ENCODE measurements at regions not wholly inside any gene's neighbourhood (a gene's known extent, or its start where the extent isn't known, plus 50 kb on each side); places are given as distances from the start of the nearest gene placed in this dataset.

DNA sequence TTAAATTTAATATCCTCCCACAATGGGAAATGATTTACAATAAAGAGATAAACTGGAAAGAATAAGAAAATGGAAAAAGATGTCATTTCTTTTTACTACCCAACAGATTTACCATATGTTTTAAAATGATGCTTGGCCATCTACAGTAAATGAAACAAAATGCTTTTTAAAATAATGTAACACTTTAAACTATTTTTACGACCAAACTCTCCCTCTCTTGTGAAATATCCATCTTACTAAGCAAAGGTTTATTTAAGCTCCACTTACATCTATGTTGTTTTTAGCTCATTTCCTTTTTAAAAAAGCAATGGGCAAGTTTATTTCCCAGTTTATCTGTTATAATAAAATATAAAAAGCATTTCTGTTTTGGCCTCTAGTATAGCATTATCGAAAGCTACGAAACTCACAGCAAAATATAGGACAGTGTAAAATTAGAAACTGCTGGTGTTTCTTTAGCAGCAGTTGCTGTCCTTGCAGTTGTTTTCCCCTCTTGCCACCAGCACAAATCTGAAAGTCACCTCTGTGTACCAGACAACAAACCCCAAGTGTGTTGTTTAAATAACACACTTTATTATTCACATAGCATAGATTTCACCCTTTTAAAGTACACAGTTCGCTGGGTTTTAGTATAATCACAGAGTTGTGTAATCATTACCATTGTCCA, 195.1 kb downstream of the CDRT15L2 start:
- Histone ChIP-seq H3K27ac (ENCODE audit: insufficient read depth, low read length) (no peak overlapping the region), H3K79me2 (ENCODE audit: control insufficient read depth, insufficient read depth, low read length) (no peaks in the 10 kb centered on the region), H3K27me3 (ENCODE audit: control insufficient read depth, insufficient read depth, low read length) (no peaks in the 10 kb centered on the region), H3K9me3 (ENCODE audit: control insufficient read depth, insufficient read depth, low read depth, low read length) (no peaks in the 10 kb centered on the region), H2AFZ (ENCODE audit: low read length) (no peak overlapping the region), H3K4me3 (replicated peaks in 1 of 4; ENCODE audit: control extremely low read depth in 1 of 4, insufficient read depth in 1 of 4, low read depth in 3 of 4, low read length in 4 of 4) (no peak overlapping the region), H3K4me1 (ENCODE audit: control insufficient read depth, extremely low read depth, insufficient read depth, low read length) (no peaks in the 10 kb centered on the region), H3K9ac (ENCODE audit: insufficient read depth, low read length) (no peak overlapping the region), H3K4me2 (ENCODE audit: extremely low read depth, insufficient read depth, low read length) (no peak overlapping the region), H3K36me3 (ENCODE audit: control insufficient read depth, insufficient read depth, low read length) (no peaks in the 10 kb centered on the region), H4K20me1 (ENCODE audit: control insufficient read depth, extremely low read depth, insufficient read depth, low read length) (no peaks in the 10 kb centered on the region)
- TF ChIP-seq EZH2 (IDR thresholded peaks at IDR 0.05; ENCODE audit: low read length, missing control alignments), result no peak
- TF ChIP-seq, protein P1, sequence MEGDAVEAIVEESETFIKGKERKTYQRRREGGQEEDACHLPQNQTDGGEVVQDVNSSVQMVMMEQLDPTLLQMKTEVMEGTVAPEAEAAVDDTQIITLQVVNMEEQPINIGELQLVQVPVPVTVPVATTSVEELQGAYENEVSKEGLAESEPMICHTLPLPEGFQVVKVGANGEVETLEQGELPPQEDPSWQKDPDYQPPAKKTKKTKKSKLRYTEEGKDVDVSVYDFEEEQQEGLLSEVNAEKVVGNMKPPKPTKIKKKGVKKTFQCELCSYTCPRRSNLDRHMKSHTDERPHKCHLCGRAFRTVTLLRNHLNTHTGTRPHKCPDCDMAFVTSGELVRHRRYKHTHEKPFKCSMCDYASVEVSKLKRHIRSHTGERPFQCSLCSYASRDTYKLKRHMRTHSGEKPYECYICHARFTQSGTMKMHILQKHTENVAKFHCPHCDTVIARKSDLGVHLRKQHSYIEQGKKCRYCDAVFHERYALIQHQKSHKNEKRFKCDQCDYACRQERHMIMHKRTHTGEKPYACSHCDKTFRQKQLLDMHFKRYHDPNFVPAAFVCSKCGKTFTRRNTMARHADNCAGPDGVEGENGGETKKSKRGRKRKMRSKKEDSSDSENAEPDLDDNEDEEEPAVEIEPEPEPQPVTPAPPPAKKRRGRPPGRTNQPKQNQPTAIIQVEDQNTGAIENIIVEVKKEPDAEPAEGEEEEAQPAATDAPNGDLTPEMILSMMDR (conservative IDR thresholded peaks at IDR 0.05 in 1 of 2, IDR thresholded peaks at IDR 0.05 in 1 of 2; ENCODE audit: low read depth in 1 of 2, low read length in 2 of 2), result no peak
- DNase-seq (ENCODE audit: low read depth in 2 of 2), result no peak

DNA sequence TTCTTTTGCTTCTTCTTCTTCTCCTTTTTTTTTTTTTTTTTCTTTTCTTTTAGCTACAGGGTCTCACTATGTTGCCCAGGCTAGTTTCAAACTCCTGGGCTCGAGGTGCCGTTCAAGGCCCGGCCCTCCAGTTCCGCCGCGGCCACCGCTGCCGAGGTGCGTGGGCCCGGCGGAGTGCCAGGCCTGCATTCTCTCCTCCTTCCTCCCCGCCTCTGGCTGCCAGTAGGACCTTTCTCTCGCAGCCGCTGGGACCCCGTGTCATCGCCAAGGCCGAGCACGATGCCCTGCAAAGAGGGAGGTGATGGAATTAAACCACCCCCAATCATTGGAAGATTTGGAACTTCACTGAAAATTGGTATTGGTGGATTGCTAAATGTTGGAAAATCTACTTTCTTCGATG, 195.8 kb downstream of the CDRT15L2 start:
- no peak overlapping the region for H3K27ac ChIP-seq (ENCODE audit: insufficient read depth, low read length)
- H3K36me3 ChIP-seq (ENCODE audit: control insufficient read depth, insufficient read depth, low read length), result no peaks in the 10 kb centered on the region
- no peak for TF ChIP-seq EZH2 (IDR thresholded peaks at IDR 0.05; ENCODE audit: low read length, missing control alignments)
- TF ChIP-seq, protein P1 (conservative IDR thresholded peaks at IDR 0.05 in 1 of 2, IDR thresholded peaks at IDR 0.05 in 1 of 2; ENCODE audit: low read depth in 1 of 2, low read length in 2 of 2), result no peak
- H3K79me2 ChIP-seq (ENCODE audit: control insufficient read depth, insufficient read depth, low read length), result no peaks in the 10 kb centered on the region
- no peaks in the 10 kb centered on the region for H3K4me1 ChIP-seq (ENCODE audit: control insufficient read depth, extremely low read depth, insufficient read depth, low read length)
- no peak overlapping the region for H2AFZ ChIP-seq (ENCODE audit: low read length)
- DNase-seq (ENCODE audit: low read depth in 2 of 2), result no peak
- no peak overlapping the region for H3K9ac ChIP-seq (ENCODE audit: insufficient read depth, low read length)
- no peak overlapping the region for H3K4me2 ChIP-seq (ENCODE audit: extremely low read depth, insufficient read depth, low read length)
- no peaks in the 10 kb centered on the region for H3K9me3 ChIP-seq (ENCODE audit: control insufficient read depth, insufficient read depth, low read depth, low read length)
- no peaks in the 10 kb centered on the region for H4K20me1 ChIP-seq (ENCODE audit: control insufficient read depth, extremely low read depth, insufficient read depth, low read length)
- no peak overlapping the region for H3K4me3 ChIP-seq (replicated peaks in 1 of 4; ENCODE audit: control extremely low read depth in 1 of 4, insufficient read depth in 1 of 4, low read depth in 3 of 4, low read length in 4 of 4)
- no peaks in the 10 kb centered on the region for H3K27me3 ChIP-seq (ENCODE audit: control insufficient read depth, insufficient read depth, low read length)

- Histone ChIP-seq H3K9ac (ENCODE audit: insufficient read depth, low read length) (no peak overlapping the region), H3K27me3 (ENCODE audit: control insufficient read depth, insufficient read depth, low read length) (no peaks in the 10 kb centered on the region), H3K4me3 (replicated peaks in 1 of 4; ENCODE audit: control extremely low read depth in 1 of 4, insufficient read depth in 1 of 4, low read depth in 3 of 4, low read length in 4 of 4) (no peak overlapping the region), H3K79me2 (ENCODE audit: control insufficient read depth, insufficient read depth, low read length) (no peaks in the 10 kb centered on the region), H2AFZ (ENCODE audit: low read length) (no peak overlapping the region), H3K4me1 (ENCODE audit: control insufficient read depth, extremely low read depth, insufficient read depth, low read length) (no peaks in the 10 kb centered on the region), H3K36me3 (ENCODE audit: control insufficient read depth, insufficient read depth, low read length) (no peaks in the 10 kb centered on the region), H3K9me3 (ENCODE audit: control insufficient read depth, insufficient read depth, low read depth, low read length) (no peaks in the 10 kb centered on the region), H3K4me2 (ENCODE audit: extremely low read depth, insufficient read depth, low read length) (no peak overlapping the region), H4K20me1 (ENCODE audit: control insufficient read depth, extremely low read depth, insufficient read depth, low read length) (no peaks in the 10 kb centered on the region), H3K27ac (ENCODE audit: insufficient read depth, low read length) (no peak overlapping the region)
- TF ChIP-seq, protein P1 (conservative IDR thresholded peaks at IDR 0.05 in 1 of 2, IDR thresholded peaks at IDR 0.05 in 1 of 2; ENCODE audit: low read depth in 1 of 2, low read length in 2 of 2), result no peak
- TF ChIP-seq EZH2 (IDR thresholded peaks at IDR 0.05; ENCODE audit: low read length, missing control alignments), result no peak
- no peak for DNase-seq (ENCODE audit: low read depth in 2 of 2)
Observed at GRCh38 chr17:20779521-20779920, 200.0 kb downstream of the CDRT15L2 start.
